Fibroblast of pulmonary artery (primary cell): ENCODE measurements at regions not wholly inside any gene's neighbourhood (a gene's known extent, or its start where the extent isn't known, plus 50 kb on each side); places are given as distances from the start of the nearest gene placed in this dataset.
"Not testable (repeated sequence)": the region's sequence is repeated elsewhere in the genome, so short reads cannot be mapped to it uniquely, and the experiment has no call there.

Experiments used
- DNase-seq: peaks from one replicate; pipeline ENCODE4 v3.0.0-alpha.2; 2010; ENCODE audit warnings: low read depth
- H3K4me3 ChIP-seq: replicated peaks from 2 replicates; pipeline ENCODE4 v1.5.1; 2011; ENCODE audit warnings: low read depth, mild to moderate bottlenecking, control low read depth, low read length, moderate library complexity
- CTCF ChIP-seq: IDR thresholded peaks from 2 replicates; pipeline ENCODE4 v1.5.1; 2011; ENCODE audit warnings: mild to moderate bottlenecking, control low read depth, low read length, inconsistent platforms; ENCODE audit errors: missing control alignments

DNA sequence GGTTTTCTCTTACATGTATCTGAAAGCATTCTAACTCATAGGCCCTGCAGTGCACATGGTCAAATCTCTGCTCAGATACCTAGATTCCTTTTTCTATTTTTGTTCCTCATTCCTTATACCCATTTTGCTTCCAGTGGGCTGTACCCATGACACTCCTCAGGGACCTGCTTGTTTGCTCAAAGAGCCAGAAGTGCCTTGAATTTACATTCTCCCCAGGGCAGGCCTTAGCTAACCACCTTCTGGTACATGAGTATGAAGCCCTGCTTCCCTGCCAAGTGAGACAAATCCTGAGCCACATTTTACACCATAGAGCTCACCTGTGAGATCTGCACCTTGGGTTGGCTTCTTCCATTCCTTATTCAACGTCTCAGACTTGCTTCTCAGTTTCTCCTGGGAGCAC is 326.6 kb upstream of the SASH1 start:
- TF ChIP-seq CTCF: no peak
- no peak overlapping the region for H3K4me3 ChIP-seq
- DNase-seq: no peak

DNA sequence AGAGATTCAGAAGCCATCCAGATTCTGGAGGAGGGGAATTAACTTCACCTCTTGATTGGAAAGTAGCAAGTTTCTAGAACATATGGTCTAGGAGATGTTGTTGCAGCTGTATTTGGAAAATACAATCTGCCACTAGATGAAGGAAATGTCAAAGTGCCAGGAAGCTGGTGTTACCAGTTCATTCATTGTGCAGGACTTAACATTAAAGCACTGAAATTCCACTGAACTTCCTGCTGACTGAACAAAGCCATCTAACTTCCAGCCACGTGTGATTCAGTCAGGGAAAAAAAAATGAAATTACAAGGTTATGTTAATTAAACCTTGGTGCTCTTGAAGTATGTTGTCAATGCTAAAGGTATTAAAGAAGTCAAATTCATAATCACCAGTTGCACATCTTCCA is 321.5 kb upstream of the SASH1 start:
- TF ChIP-seq CTCF: no peak
- no peak for DNase-seq
- no peak overlapping the region for H3K4me3 ChIP-seq

DNA sequence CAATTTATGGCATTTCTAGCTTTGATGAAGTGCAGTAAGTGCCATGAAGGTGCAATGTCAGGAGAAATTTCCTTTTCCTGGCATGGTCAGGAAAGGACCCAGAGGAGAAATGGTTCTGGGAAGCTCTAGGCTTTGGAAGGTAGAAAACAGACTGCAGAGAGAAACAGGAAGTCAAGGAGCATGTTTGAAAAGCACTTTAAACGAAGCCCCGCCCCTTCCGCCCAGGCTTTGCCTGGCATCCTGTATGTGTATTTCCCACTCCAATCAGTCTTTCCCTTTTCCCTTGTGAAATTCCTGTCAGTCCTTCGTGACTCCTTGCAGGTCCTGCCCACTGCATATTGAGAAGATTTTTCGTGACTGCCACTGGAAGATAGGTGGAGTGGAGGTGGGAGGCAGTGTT is 320.9 kb upstream of the SASH1 start:
- no peak for TF ChIP-seq CTCF
- H3K4me3 ChIP-seq: no peak overlapping the region
- DNase-seq: no peak

GRCh38 chr6:148022279-148022678 is 320.4 kb upstream of the SASH1 start:
- DNase-seq, H3K4me3 ChIP-seq: not testable (repeated sequence)

GRCh38 chr6:148027201-148027600 is 315.4 kb upstream of the SASH1 start:
- no peak for TF ChIP-seq CTCF
- H3K4me3 ChIP-seq: no peak overlapping the region
- no peak for DNase-seq

- H3K4me3 ChIP-seq: no peak overlapping the region
- TF ChIP-seq CTCF: no peak
- no peak for DNase-seq
Measured at GRCh38 chr6:148035806-148036390, 306.7 kb upstream of the SASH1 start.

DNA sequence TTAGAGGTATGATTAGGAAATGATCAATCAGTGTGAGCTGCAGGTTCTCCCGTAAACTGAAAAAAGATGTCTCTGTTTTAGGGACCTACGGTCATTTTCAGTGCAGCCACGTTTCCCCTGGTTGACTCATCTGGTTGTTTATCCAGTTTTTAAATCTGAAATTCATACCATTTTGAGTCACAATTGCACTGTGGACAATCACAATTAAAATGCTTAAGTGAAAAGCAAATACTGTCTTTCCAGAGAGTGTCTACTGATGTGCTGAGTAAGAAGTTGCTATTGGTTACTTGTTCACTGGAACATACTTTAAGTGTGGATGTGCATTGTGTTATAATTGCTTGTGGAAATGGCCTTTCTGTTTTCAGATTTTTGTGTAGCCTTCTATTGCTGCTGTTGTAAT is 305.1 kb upstream of the SASH1 start:
- H3K4me3 ChIP-seq: no peak overlapping the region
- no peak for DNase-seq
- TF ChIP-seq CTCF: no peak
